ENCODE measurements at regions not wholly inside any gene's neighbourhood (a gene's known extent, or its start where the extent isn't known, plus 50 kb on each side); places are given as distances from the start of the nearest gene placed in this dataset.

GRCh38 chr13:70336866-70337265, 228.6 kb upstream of the KLHL1 start:
- TF ChIP-seq SUZ12 (IDR thresholded peaks at IDR 0.05; ENCODE audit: extremely low read depth, insufficient read depth, insufficient read length), result no peak
- no peak for TF ChIP-seq YY1 (IDR thresholded peaks at IDR 0.05; ENCODE audit: insufficient read depth, insufficient read length)
